AML-193 (cell line): ENCODE measurements at regions not wholly inside any gene's neighbourhood (a gene's known extent, or its start where the extent isn't known, plus 50 kb on each side); places are given as distances from the start of the nearest gene placed in this dataset.
A peak's percentile ranks its signal among the peaks of the same experiment; 100 is the strongest.
"Not testable (repeated sequence)": the region's sequence is repeated elsewhere in the genome, so short reads cannot be mapped to it uniquely, and the experiment has no call there.

Experiments used
- DNase-seq, 2 experiments: peaks; one replicate each; lab custom pipeline; 2025; lab: John Stamatoyannopoulos, UW

DNA sequence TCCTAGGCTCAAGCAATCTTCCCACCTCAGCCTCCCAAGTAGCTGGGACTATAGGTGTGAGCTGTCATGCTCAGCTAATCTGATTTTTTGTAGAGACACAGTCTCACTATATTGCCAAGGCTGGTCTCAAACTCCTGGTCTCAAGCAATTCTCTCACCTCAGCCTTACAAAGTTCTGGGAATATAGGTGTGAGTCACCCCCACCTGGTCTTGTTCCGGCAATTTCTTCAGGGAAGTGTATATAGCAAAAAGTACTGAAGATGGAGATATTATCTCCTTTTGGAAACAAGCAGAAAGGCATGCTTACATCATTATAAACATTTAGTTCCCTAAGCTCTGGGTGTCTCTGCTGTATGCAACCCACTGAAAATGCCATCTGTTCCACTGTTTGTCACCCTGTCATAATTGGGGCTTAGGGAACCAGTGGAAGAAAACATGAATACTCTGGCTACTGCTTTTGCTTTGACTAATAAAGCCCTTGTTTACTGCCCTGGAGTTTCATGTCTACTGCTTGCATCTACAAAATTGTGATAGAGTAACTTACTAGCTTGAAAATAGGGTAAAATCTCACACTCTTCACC lies 940.2 kb downstream of the GALC start:
- DNase-seq: no peak

DNA sequence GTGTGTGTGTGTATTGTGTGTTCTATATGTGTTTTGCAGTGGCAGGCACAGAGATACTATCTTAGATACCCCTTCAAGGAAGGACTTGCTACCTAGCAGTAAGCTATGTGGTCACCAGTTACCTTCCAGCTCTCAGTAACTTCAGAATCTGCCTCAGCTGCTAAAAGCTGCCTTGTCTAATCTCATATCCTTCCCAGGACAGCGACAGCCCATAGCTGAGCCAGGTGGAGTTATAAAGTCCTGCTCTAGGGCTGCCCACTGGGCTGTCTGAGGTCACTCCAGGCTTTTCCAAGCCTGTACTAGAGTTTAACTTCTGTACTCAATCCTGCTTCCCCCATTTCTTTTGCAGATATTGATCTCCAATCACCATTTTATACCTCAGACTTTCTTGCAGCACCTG lies 942.6 kb downstream of the GALC start:
- DNase-seq: no peak

DNA sequence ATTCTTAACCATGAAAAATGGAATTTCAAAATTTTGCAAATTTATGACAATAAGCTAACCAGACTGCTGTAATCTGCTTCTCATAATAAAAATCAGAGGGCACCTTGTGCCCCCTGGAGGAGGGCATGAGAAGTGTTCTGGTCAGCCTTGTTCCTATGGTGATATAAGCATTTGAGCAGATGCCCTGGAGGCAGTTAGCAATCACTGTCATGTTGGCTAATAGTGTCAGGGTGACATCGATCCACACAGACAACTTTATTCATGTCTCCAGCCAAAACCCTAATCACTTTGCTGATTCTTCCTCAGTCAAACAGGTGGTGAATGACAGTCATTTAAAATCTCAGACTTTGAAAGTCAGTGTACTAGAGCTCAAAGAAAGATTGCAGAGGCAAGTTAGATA lies 943.0 kb downstream of the GALC start:
- DNase-seq: peak; percentile 48 to 56

DNA sequence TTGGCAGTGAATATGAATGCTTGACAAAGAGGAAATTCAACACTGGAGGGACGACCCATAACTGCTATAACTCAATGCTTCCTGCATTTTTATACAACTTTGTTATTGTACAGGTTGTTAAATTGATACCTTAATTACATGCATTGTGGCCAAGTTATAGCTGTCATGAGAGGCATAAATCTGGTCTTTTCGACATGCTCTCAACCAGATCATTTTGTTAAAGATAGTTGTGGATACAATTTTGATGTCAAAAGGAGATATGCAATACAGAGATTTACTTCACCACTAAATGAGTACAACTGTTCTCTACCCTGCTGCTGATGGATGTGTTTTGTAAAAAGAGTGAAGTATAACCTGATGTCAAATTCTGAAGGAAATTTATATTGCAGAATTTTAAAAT lies 946.0 kb downstream of the GALC start:
- DNase-seq: no peak

DNA sequence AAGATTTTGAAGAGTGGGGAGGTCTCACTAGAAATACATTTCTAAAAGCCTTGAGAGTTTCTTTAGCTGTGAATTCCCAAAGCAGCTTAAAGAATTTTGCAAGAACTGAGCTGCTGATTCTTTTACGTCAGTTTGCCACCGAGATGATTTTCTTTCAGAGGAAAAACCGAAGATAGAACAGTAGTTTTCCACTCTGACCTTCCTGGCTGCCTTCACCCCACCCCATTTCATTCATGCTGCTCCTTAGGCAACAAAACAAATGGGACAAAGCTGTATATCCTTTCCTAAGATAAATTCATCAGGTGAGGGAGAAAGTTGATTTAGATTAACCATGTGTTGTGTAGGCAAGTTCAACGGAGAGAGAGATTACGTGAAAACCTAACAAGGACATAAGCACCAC lies 947.0 kb downstream of the GALC start:
- DNase-seq: no peak

DNA sequence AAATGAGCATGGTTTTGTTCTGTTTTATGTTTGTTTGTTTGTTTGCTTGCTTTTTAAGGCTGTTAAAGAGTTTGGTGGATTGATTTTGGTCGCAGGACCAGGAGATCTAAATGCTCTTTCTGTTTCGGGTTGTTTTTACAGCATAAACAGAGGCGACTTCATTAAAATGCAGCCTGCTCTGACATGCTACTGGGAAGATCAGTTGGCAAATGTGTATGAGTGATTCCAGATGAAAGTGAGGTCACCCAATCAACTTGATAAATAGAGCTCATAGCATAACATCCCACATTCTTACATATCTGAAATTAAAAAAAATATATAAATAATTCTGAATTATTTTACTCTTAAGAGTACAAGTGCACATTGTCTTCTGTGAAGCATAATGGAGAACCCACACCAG lies 947.7 kb downstream of the GALC start:
- DNase-seq: no peak

DNA sequence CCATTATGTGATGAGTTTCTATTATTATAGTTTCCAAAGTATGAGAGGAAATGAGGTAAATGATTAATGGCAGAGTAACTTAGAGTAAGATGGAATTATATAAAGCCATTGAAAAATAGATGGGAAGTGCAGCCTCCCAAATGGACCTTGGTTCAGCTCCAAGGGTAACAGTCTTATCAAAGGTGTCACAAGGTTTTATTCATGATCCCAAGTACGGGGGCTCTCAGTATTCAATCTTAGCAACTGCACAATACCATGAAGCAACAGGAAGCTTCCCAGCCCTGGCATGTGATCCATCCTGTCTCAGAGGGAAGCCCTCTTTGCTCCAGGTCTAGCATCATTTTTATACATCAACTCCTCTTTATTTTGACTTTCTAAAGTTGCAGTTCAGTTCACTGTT lies 948.2 kb downstream of the GALC start:
- no peak for DNase-seq

DNA sequence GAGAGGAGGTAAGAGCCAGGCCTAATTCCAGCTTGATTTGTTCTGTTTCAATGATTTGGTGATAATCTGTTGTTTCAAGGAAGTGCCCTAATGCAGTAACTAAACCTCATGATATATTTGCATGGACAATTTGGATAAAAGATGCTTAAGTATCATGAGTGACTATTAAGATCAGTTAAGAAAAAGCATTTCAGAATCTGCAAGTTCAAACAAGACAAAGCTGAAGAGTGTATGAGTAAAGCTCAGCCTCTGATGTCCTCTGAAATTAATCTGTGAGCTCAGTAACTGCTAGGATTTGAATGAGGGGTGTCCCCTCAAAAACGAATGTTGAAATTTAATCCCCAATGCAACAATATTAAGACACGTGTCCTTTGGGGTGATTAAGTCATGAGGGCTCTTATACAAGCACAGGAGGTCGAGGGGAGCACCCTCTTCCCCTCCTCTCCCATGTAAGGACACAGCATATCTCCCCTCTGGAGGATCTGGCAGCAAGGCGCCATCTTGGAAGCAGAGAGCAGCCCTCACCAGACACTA lies 949.2 kb downstream of the GALC start:
- DNase-seq: no peak

DNA sequence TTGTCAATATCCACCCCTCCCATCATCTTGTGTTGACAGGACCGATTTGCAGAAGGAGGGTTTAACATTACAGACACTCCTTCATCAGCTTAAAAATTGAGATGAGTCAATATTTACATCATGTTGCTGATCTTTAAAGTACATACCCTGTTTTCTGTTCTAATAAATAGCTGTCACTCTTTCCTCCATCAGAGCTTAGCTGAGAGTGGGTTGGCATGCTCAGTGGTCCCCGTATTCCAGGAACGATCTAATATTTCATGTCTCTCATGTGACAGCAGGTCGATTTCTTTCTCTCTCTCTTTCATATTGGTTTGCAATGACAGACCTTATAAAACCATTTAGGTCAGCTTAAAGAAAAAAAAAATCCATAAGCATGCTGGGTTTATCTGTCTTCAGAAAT lies 950.6 kb downstream of the GALC start:
- DNase-seq: no peak

DNA sequence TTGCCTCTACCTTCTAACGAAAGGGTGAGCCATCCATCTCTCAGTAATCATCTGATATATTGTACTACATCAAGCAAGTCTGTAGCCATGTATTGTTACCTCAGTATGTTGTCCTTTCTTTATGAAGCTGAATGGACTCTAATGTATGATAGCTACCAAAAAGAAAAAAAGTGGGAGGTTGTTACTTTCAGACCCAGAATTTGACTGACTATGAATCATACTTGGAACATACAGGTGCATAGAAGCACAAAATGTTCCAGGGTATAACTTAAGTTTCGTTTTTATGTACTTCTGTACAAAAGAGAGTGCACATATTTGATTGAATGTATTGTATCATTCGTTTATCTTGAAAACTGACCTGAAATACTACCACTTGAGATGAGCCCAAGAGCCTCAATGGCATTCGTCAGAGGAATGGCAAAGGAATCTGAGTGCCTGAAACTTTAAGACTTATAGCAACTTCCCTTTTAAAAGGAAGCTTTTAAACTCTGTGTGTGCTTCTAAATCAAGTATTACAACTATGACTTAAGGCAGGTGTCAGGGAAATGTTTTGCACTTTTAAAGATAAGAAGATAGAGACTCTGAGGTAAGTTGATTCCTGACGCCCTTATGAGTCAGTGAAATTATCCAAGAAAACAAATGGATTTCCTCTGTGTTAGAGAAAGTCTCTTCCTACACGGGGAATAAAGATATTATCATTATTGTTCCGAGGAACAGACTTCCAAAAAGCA lies 951.5 kb downstream of the GALC start:
- no peak for DNase-seq

DNA sequence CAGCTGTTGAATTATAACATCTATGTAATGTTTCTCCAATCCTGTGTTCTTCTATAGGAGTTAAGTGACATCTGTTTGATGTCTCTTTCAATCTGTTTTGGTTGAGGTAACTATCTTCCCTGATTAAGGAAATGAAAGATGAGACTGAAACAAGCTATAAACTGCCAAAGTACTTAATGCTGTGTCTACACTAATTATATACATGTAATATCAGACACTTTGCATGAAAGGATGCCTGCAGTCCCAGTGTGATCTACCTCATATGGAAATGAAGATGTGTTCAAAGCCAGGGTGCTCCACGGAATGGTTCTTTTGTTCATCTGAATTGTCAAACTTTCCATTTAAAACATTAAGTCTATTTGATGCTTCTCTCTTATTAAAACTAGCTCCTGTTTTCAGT lies 958.3 kb downstream of the GALC start:
- no peak for DNase-seq

DNA sequence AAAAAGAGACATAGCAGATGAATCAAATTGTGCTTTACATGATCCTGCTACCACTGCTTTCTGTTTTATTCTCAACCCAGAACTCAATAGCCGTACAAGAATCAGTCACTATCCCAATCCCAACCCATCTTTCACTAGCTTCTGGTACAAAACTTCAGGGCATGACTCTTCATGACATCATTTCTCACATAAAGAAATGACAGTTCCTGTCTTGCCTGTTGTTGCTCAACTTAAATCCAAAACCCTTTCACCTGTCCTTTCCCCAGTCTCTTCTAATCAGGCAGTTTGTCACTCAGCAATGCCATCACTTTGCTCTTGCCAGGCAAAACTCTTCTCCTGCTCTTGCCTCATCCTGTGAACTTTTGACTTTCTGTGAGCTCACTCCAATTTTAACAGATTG lies 962.8 kb downstream of the GALC start:
- DNase-seq: no peak

DNA sequence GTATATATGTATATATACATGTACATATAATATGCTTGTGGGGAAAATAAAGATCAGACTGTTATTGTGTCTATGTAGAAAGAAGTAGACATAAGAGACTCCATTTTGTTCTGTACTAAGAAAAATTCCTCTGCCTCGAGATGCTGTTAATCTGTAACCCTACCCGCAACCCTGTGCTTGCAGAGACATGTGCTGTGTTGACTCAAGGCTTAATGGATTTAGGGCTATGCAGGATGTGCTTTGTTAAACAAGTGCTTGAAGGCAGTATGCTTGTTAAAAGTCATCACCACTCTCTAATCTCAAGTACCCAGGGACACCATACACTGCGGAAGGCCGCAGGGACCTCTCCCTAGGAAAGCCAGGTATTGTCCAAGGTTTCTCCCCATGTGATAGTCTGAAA lies 972.9 kb downstream of the GALC start:
- not testable (repeated sequence) for DNase-seq

DNA sequence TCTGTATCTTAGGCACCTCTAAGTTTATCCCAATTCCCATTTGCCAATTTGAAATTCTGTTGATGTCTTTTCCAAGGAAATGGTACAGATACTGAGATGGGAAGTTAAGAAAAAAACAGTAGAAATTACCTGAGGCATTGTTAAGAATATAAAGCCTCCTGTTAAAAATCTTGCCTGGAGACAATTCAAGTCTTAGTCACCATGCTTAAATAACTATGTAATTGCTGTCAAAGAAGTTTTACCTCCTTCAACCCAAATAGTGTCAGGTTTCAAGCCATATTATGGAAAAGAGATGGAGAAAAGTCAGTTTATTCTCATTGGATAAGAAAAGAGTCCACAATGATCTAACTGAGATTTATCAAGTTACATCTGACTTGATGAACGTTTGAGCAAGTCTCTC lies 974.7 kb downstream of the GALC start:
- no peak for DNase-seq

DNA sequence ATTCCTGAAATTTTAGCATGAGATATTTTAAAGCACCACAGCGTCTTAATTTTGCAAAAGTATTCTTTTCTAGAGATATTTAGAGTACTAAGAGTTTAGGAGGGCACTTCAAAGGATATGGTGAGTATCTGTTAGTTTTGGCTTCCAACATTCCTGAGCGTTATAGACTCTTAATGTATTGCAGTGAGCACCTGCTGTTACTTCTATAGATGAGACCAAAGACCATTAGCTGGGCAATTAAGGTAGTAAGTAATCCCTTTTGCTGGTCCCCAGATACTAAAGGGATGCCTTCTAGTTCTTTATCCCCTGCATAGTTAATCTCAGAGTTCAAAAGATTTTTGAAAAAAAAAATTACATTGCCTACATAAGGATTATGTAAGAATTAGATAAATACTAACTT lies 975.6 kb downstream of the GALC start:
- no peak for DNase-seq

DNA sequence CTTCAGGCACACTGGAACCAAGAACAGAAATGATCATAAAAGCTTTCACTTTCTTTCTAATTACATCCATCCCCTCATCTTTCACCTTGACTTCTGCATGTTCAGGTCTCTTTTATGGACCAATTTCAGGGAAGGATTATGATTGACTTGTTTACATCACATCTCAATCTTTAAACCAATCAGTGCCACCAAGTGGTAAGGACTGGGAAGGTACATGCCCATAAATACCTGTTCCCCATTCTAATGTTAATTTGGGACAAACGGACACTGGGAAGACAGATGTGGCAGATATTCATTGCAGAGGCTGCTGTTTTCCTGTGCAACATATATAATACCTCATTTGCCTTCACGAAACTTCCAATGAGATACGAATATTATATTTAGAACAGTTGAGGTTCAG lies 978.1 kb downstream of the GALC start:
- DNase-seq: no peak

DNA sequence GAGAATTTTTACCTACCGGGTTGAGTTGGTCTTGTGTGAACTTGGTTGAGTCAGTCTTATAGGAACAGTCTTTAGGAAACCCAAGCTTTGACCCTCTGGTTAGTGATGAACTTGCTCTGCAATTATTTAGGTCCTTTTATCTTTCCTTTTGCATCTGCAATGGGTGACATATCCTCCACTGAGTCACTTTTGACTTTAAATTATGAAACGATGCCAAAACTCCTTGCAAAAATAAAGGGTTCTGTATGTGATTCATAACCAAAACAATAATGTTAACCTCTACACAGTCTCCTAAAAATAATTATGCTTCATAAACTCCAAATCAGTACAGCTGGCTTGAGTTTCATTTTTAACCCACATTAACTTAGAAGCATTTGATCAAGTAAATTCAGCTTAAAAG lies 979.4 kb downstream of the GALC start:
- DNase-seq: no peak

DNA sequence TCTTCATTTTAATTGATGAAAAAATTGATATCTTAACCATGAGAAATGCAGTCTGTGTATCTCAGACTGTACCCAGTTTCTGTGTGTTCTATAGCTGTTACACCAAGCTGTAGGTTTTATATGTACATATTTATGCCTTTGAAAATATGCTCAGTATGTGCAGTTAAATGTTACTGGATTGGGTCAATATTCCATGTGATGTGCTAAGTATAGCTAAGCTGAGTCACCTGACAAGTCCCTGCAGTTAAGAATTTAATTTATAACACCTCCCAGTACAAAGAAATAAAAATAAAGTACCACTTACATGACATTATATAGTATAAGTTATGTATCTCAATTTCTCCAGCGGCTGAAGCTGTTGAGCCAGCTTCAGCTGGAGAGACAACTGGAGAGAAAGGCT lies 984.0 kb downstream of the GALC start:
- DNase-seq: no peak

DNA sequence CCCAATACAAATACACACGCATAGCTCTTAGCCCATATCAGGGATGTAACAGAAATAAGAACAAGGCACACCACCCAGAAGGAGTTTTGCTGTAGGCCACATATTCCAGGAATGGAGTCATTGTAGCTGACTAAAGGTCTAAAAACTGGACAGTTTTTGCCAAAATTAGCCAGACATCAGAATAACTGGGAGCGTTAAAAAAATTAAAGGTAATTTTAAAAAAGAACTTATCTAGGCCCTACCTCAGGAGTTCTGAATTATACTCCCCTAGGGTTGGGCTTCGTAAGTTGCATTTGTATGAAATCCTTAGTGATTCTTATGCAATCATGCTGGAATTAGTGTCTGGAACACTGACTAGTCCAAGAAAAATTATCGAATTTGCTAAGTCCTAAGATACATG lies 987.7 kb downstream of the GALC start:
- no peak for DNase-seq

DNA sequence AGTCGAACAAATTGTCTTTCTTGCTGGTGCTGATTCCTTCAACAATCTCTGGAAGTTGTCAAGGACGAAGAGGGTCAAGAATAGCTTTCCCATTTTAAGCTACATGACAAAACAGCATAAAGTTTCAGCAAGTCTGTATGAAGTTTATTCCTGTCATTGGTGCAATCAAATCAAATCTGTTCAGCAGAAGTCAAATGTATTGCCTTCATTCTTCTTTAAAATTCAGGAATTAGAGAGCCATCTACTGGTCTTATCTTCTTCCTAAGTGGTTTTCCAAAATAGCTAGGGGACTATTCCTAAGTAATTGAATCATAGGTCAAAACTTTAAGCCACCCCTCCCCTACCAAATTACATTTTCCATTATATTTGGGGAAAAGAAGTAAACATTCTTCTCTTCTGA lies 990.2 kb downstream of the GALC start:
- no peak for DNase-seq

DNA sequence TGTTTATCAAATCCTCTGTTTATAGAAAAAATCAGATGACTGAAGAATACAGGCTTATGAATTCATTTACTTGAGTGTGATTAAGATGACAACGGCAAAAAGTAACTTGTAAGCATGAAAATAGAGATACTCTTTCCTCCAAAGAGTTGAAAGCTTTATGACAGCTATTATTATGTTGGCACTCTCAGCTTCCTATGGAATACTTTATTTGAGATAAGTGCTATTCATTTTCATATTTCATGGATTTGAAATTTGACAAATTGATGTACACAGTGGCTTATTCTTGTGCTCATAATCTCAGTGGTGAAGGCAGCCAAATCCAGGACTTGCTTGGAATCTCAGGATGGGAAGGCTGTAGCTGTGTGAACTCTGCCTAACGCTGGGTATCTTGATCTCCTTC lies 991.6 kb downstream of the GALC start:
- DNase-seq: no peak

DNA sequence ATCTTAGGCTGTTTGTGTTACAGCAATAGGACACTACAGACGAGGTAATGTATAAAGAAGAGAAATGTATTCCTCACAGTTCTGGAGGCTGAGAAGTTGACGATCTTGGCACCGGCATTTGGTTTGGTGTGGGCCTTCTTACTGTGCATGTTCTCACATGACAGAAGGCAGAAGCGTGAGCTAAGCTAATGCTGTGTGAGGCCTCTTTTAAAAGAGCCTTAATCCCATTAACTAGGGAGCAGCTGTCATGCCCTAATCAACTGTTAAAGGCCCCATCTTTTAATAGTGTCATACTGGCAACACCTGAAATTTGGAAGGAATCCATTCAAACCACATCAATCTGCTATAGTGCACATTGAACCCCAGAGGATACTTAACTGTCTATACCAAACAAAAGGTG lies 992.9 kb downstream of the GALC start:
- no peak for DNase-seq

DNA sequence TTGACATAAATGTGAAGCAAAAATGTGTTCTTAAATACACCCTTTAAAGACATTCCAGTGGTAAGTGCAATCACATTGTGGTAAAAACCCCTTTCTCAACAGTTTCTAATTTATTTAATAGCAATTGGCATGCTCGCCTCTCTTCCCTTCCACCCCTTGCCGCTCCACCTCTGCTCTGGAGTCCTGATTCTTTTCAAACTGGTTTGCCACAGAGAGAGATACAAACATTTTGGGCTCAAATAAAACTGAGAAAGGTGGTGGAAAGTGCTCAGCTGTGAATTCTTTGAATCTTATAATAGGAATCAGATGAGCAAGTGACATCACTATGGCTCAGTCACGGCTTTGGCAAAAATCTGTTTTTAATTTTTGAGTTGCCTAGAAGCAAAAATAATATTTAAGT lies 993.9 kb downstream of the GALC start:
- no peak for DNase-seq

DNA sequence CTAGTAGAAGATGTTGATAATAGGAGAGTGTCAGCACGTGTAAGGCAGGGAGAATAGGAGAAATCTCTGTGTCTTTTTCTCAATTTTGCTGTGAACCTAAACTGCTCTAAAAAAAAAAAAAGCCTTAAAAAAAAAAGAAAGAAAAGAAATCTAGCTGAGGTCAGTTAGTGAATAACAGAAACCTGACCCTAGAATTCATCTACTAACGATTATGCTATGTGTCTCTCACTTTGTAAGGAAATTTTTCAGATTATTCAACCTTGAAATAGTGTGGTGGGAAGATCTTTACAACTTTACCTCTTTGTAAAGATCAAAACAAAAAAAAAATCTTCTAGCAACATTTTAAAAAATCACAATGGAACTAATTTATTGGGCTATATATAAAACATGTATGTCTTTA lies 995.7 kb downstream of the GALC start:
- no peak for DNase-seq
